ACC112 (cell line): ENCODE measurements at regions not wholly inside any gene's neighbourhood (a gene's known extent, or its start where the extent isn't known, plus 50 kb on each side); places are given as distances from the start of the nearest gene placed in this dataset.

Source experiments
- H2AFZ ChIP-seq: fragments of 200-600 bp; sonication (generic); one replicate; pipeline ENCODE4 v1.6.0; 2017; ENCODE audit warnings: antibody characterized with exemption, low read length; ENCODE audit not compliant: unreplicated experiment
- H3K27ac ChIP-seq: fragments of 200-600 bp; sonication (generic); 2 replicates; pipeline ENCODE4 v1.5.1; 2014; ENCODE audit warnings: low read depth, mild to moderate bottlenecking, antibody characterized with exemption, low read length, moderate library complexity
- H3K27me3 ChIP-seq: fragments of 200-600 bp; sonication (generic); 2 replicates; pipeline ENCODE4 v1.6.1; 2014; ENCODE audit warnings: mild to moderate bottlenecking, antibody characterized with exemption, low read length, moderate library complexity, mixed read lengths; ENCODE audit not compliant: insufficient read depth
- H3K36me3 ChIP-seq: fragments of 200-600 bp; sonication (generic); 2 replicates; pipeline ENCODE4 v1.6.1; 2016; ENCODE audit warnings: mild to moderate bottlenecking, antibody characterized with exemption, low read length, moderate library complexity, mixed read lengths; ENCODE audit not compliant: insufficient read depth
- H3K4me1 ChIP-seq: fragments of 200-600 bp; sonication (generic); one replicate; pipeline ENCODE4 v1.6.1; 2016; ENCODE audit warnings: low read length, mixed read lengths; ENCODE audit not compliant: insufficient read depth, unreplicated experiment, control insufficient read depth
- H3K4me3 ChIP-seq: fragments of 200-600 bp; sonication (generic); 2 replicates; pipeline ENCODE4 v1.5.1; 2014; ENCODE audit warnings: mild to moderate bottlenecking, low read depth, low read length
- H3K79me2 ChIP-seq: fragments of 200-600 bp; sonication (generic); one replicate; pipeline ENCODE4 v1.6.0; 2016; ENCODE audit warnings: low read length; ENCODE audit not compliant: control insufficient read depth, unreplicated experiment, insufficient read depth

GRCh38 chr3:101155825-101156224 is 162.6 kb upstream of the ABI3BP start:
- no peak overlapping the region for H2AFZ ChIP-seq
- H3K27ac ChIP-seq = no peak overlapping the region
- no peaks in the 10 kb centered on the region for H3K4me1 ChIP-seq
- no peaks in the 10 kb centered on the region for H3K27me3 ChIP-seq
- H3K4me3 ChIP-seq = no peak overlapping the region
- H3K79me2 ChIP-seq = no peaks in the 10 kb centered on the region
- no peaks in the 10 kb centered on the region for H3K36me3 ChIP-seq

DNA sequence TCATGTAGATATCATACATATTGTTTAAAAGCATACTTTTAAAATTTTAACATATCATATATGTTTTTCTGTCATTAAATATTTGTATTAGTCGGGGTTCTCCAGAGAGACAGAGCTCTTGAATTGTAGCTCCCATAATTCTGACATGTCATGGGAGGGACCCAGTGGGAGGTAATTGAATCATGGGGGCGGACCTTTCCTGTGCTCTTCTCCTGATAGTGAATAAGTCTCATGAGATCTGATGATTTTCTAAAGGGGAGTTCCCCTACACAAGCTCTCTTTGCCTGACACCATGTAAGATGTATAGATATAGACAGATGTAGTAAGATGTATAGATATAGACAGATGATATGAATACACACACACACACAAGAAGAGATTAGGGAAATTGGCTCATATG is 161.2 kb upstream of the ABI3BP start:
- Histone ChIP-seq H3K36me3 (no peaks in the 10 kb centered on the region), H3K27ac (no peak overlapping the region), H3K27me3 (no peaks in the 10 kb centered on the region), H2AFZ (no peak overlapping the region), H3K4me3 (no peak overlapping the region), H3K4me1 (no peaks in the 10 kb centered on the region), H3K79me2 (no peaks in the 10 kb centered on the region)

DNA sequence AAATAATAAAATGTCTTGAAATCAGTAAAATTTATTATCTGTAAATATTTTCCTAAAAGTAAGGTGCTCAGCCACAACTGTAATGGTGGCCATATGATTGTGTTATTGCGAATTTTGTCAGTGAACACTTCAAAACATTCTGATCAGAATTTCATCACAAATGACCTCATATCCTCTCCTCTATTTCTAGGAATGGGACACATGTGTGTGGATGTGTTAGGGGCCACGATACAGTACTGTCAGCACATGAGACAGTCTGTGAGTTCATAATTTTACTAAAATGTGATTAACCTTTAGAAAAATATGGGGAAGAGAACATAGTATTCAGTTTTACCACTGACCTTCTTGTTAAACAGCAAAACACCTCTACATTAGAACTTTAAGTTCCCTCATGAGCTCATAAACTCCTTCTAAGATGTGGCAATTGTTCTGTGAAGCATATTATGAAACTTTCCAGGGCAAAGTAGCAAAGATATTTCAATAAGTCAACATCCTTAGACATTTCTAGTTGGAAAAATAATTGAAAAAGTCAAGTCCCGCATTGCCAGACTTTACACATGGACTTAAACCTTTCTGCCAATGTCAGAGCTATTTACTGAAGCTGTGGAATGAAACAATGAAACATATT is 158.2 kb upstream of the ABI3BP start:
- Histone ChIP-seq H3K4me3 (no peak overlapping the region), H3K36me3 (no peaks in the 10 kb centered on the region), H3K79me2 (no peaks in the 10 kb centered on the region), H3K27me3 (no peaks in the 10 kb centered on the region), H3K4me1 (no peaks in the 10 kb centered on the region), H2AFZ (no peak overlapping the region), H3K27ac (no peak overlapping the region)

DNA sequence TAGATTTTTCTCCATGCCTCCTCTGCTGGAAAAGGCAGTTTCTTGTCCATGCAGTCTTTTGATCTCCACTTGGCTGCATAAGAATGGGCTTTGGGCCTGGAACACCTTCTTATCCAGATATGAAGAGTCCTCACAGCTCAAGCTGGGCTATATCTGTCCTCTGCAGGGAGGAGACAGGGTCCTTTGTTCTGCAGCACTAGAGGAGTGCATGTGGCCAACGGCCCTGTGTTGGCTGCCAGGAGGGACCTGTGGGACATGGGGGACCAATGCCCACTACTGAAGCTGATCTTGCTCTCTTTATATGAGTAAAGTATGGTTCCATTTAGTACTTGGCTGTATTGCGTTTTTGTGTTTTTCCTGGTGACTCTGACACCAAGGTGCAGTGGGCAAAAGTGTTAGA is 157.3 kb upstream of the ABI3BP start:
- H3K4me3 ChIP-seq = no peak overlapping the region
- no peak overlapping the region for H3K27ac ChIP-seq
- H3K36me3 ChIP-seq = no peaks in the 10 kb centered on the region
- H2AFZ ChIP-seq = no peak overlapping the region
- H3K27me3 ChIP-seq = no peaks in the 10 kb centered on the region
- H3K4me1 ChIP-seq = no peaks in the 10 kb centered on the region
- no peaks in the 10 kb centered on the region for H3K79me2 ChIP-seq

- Histone ChIP-seq H3K27me3 (no peaks in the 10 kb centered on the region), H3K4me3 (no peak overlapping the region), H2AFZ (no peak overlapping the region)
Measured at GRCh38 chr3:101149707-101150106, 156.5 kb upstream of the ABI3BP start.

DNA sequence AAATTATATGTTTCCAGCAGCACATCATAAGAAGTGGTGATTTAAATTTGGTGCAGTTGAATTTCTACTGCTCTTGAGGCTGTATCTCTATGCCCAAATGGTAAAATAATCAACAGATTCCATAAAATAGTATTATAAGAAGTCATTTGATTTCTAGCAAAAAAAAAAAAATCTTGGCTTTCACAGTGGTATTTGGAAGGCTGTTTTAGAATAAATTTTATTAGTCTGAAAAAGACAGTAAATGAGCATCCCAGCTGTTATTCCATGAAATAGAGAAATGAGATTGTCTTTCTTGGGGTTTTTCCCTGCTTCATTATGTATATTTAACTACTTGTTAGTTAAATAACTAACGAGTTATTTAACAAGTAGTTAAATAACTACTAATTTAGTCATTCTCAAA is 156.0 kb upstream of the ABI3BP start:
- Histone ChIP-seq H3K36me3 (no peaks in the 10 kb centered on the region), H3K27ac (no peak overlapping the region), H3K79me2 (no peaks in the 10 kb centered on the region), H3K27me3 (no peaks in the 10 kb centered on the region), H3K4me3 (no peak overlapping the region), H3K4me1 (no peaks in the 10 kb centered on the region), H2AFZ (no peak overlapping the region)

More at GRCh38 chr3:101149707-101150106, 156.5 kb upstream of the ABI3BP start:
- no peak overlapping the region for H3K27ac ChIP-seq
- no peaks in the 10 kb centered on the region for H3K36me3 ChIP-seq
- no peaks in the 10 kb centered on the region for H3K79me2 ChIP-seq
- no peaks in the 10 kb centered on the region for H3K4me1 ChIP-seq

DNA sequence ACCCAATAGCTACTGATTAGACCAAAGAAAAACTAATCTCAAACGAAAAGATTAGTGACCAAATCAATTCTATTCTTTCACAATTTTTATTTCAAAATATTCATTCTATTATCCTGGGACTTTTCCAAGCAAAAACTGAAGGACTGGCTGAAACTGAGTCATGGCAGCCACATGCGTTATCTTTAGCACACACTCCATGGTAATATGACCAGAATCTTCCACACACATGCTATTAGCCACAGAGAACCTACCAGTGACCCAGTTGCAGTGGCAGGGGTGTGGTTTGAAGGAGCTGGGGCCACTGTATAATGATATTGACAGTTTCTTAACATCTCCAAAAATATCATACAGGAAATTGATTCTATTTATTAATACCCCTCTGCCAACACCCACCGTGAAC is 154.8 kb upstream of the ABI3BP start:
- H3K36me3 ChIP-seq = no peaks in the 10 kb centered on the region
- H3K27me3 ChIP-seq = no peaks in the 10 kb centered on the region
- H3K27ac ChIP-seq = no peak overlapping the region
- no peaks in the 10 kb centered on the region for H3K79me2 ChIP-seq
- no peak overlapping the region for H3K4me3 ChIP-seq
- H2AFZ ChIP-seq = no peak overlapping the region
- no peaks in the 10 kb centered on the region for H3K4me1 ChIP-seq

DNA sequence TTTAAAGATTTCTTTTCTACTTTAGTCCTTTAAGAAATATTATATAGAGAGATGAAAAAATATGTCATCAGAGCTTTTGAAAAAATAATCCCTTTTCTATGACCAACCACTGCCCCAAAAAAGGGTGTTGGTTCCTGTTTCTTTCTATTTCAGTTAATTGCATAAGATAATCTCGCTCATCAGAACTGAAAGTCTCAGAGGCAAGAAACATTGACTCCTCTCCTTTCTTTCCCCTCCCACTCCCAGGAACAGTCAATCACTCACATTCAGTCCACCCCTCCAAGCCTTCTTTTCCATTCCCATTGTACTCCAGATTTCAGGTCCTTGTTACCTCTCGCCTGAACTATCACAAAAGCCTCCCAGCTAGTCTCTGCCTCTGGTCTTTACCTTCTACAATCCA is 153.7 kb upstream of the ABI3BP start:
- Histone ChIP-seq H3K79me2 (no peaks in the 10 kb centered on the region), H3K4me3 (no peak overlapping the region), H3K27ac (no peak overlapping the region), H3K27me3 (no peaks in the 10 kb centered on the region), H3K4me1 (no peaks in the 10 kb centered on the region), H3K36me3 (no peaks in the 10 kb centered on the region), H2AFZ (no peak overlapping the region)

- H3K4me3 ChIP-seq = no peak overlapping the region
- no peak overlapping the region for H2AFZ ChIP-seq
- H3K27ac ChIP-seq = no peak overlapping the region
- H3K27me3 ChIP-seq = no peaks in the 10 kb centered on the region
- no peaks in the 10 kb centered on the region for H3K4me1 ChIP-seq
- H3K36me3 ChIP-seq = no peaks in the 10 kb centered on the region
- H3K79me2 ChIP-seq = no peaks in the 10 kb centered on the region
Measured at GRCh38 chr3:101144105-101144504, 150.9 kb upstream of the ABI3BP start.

DNA sequence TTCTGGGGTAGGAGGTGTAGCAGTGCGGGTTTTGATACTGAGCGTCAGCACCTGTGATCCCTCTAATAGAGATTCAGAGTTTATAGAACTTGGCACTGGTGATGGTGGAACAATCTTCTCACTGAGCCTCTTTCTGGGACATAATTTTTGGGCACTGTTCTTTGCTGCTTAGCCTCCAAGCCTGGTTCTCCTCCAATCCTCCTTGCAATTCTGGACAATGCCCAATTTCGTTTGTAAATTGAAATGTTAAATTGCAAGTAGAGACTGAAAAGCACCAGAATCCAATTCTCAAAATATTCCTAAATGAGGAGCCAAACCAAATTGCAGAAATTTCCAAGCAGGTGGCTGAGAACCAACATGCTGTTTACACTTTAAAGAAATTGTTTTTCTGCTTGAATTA is 149.8 kb upstream of the ABI3BP start:
- Histone ChIP-seq H3K27ac (no peak overlapping the region), H3K36me3 (no peaks in the 10 kb centered on the region), H2AFZ (no peak overlapping the region), H3K79me2 (no peaks in the 10 kb centered on the region), H3K4me1 (no peaks in the 10 kb centered on the region), H3K27me3 (no peaks in the 10 kb centered on the region), H3K4me3 (no peak overlapping the region)

- no peak overlapping the region for H2AFZ ChIP-seq
- no peaks in the 10 kb centered on the region for H3K4me1 ChIP-seq
- no peak overlapping the region for H3K27ac ChIP-seq
Measured at GRCh38 chr3:101142160-101142559, 148.9 kb upstream of the ABI3BP start.

More at GRCh38 chr3:101142160-101142559, 148.9 kb upstream of the ABI3BP start:
- no peak overlapping the region for H3K4me3 ChIP-seq
- no peaks in the 10 kb centered on the region for H3K27me3 ChIP-seq
- no peaks in the 10 kb centered on the region for H3K36me3 ChIP-seq
- H3K79me2 ChIP-seq = no peaks in the 10 kb centered on the region
